Activated CD4-positive, alpha-beta memory T cell treated with anti-CD3 and anti-CD28 coated beads for 36 hours (primary cell): ENCODE measurements at regions not wholly inside any gene's neighbourhood (a gene's known extent, or its start where the extent isn't known, plus 50 kb on each side); places are given as distances from the start of the nearest gene placed in this dataset.
A peak's percentile ranks its signal among the peaks of the same experiment; 100 is the strongest.
"Not testable (repeated sequence)": the region's sequence is repeated elsewhere in the genome, so short reads cannot be mapped to it uniquely, and the experiment has no call there.

Source experiments
- CTCF ChIA-PET: fragments of 350-600 bp; sonication (Branson Sonifier 250); formaldehyde crosslinking; loops from one replicate; lab custom pipeline; 2021; ENCODE audit warnings: antibody characterized with exemption, inconsistent platforms; lab: Charles Lee
- POLR2A ChIA-PET: fragments of 350-600 bp; sonication (Branson Sonifier 250); formaldehyde crosslinking; loops from one replicate; lab custom pipeline; 2021; ENCODE audit warnings: antibody characterized with exemption; lab: Charles Lee
- DNase-seq: peaks from one replicate; pipeline ENCODE4 v3.0.0-alpha.2; 2020
- H3K27ac Mint-ChIP-seq: one replicate; pipeline ENCODE4 v1.8.0; 2021; ENCODE audit warnings: mixed read lengths
- H3K27me3 Mint-ChIP-seq: one replicate; pipeline ENCODE4 v1.8.0; 2021; ENCODE audit warnings: mixed read lengths
- H3K36me3 Mint-ChIP-seq: one replicate; pipeline ENCODE4 v1.8.0; 2021; ENCODE audit warnings: mixed read lengths
- H3K4me1 Mint-ChIP-seq: one replicate; pipeline ENCODE4 v1.8.0; 2021; ENCODE audit warnings: low read depth, mixed read lengths
- H3K4me3 Mint-ChIP-seq: one replicate; pipeline ENCODE4 v1.8.0; 2021; ENCODE audit warnings: mild to moderate bottlenecking, mixed read lengths
- H3K9me3 Mint-ChIP-seq: one replicate; pipeline ENCODE4 v1.8.0; 2021; ENCODE audit warnings: mixed read lengths
- intact Hi-C: fragments of 100-400 bp; cut with micrococcal nuclease; formaldehyde crosslinking; loops from one replicate; pipeline ENCODE4 v1.15.1; 2023

- intact Hi-C loops, result no loop called here
- H3K4me3 Mint-ChIP-seq, result no peak overlapping the region
- CTCF ChIA-PET, result no interaction called here
- H3K27me3 Mint-ChIP-seq, result no peaks in the 10 kb centered on the region
- H3K9me3 Mint-ChIP-seq, result peaks cover 27% of the 10 kb centered on the region
- H3K4me1 Mint-ChIP-seq, result no peaks in the 10 kb centered on the region
- no peak for DNase-seq
- H3K36me3 Mint-ChIP-seq, result peaks cover 8% of the 10 kb centered on the region
- POLR2A ChIA-PET, result no interaction called here
- H3K27ac Mint-ChIP-seq, result no peak overlapping the region
Observed at GRCh38 chr1:100597061-100597741, 59.3 kb downstream of the GPR88 start.

- H3K27ac Mint-ChIP-seq, result no peak overlapping the region
- DNase-seq, result no peak
- peaks cover 31% of the 10 kb centered on the region for H3K9me3 Mint-ChIP-seq
- no peaks in the 10 kb centered on the region for H3K4me1 Mint-ChIP-seq
- ChIA-PET CTCF (no interaction called here), POLR2A (no interaction called here)
- intact Hi-C loops, result no loop called here
- H3K27me3 Mint-ChIP-seq, result no peaks in the 10 kb centered on the region
- peaks cover 9% of the 10 kb centered on the region for H3K36me3 Mint-ChIP-seq
- H3K4me3 Mint-ChIP-seq, result no peak overlapping the region
Observed at GRCh38 chr1:100597784-100598183, 59.8 kb downstream of the GPR88 start.

- H3K27ac Mint-ChIP-seq, intact Hi-C loops, H3K4me1 Mint-ChIP-seq, CTCF ChIA-PET, H3K27me3 Mint-ChIP-seq, H3K4me3 Mint-ChIP-seq, POLR2A ChIA-PET, DNase-seq: not testable (repeated sequence)
- Mint-ChIP-seq H3K36me3 (peaks cover 11% of the 10 kb centered on the region), H3K9me3 (peaks cover 37% of the 10 kb centered on the region)
Observed at GRCh38 chr1:100600377-100600776, 62.4 kb downstream of the GPR88 start.

- H3K27me3 Mint-ChIP-seq, intact Hi-C loops, H3K4me1 Mint-ChIP-seq, CTCF ChIA-PET, H3K4me3 Mint-ChIP-seq, DNase-seq, POLR2A ChIA-PET, H3K27ac Mint-ChIP-seq: not testable (repeated sequence)
- H3K36me3 Mint-ChIP-seq, result peaks cover 11% of the 10 kb centered on the region
- peaks cover 35% of the 10 kb centered on the region for H3K9me3 Mint-ChIP-seq
Observed at GRCh38 chr1:100602028-100602427, 64.1 kb downstream of the GPR88 start.

GRCh38 chr1:100604372-100604771, 66.4 kb downstream of the GPR88 start:
- no peak for DNase-seq
- Mint-ChIP-seq H3K27ac (no peak overlapping the region), H3K9me3 (peaks cover 35% of the 10 kb centered on the region), H3K36me3 (peaks cover 11% of the 10 kb centered on the region), H3K27me3 (peaks cover 9% of the 10 kb centered on the region), H3K4me3 (no peak overlapping the region), H3K4me1 (no peaks in the 10 kb centered on the region)
- POLR2A ChIA-PET, result no interaction called here
- CTCF ChIA-PET, result no interaction called here
- intact Hi-C loops, result no loop called here

- intact Hi-C loops, result loop anchor here (1.0 kb wide), 1 partner anchor 262 kb away; no protein-coding TSS in a partner anchor
- no peaks in the 10 kb centered on the region for H3K4me1 Mint-ChIP-seq
- no peak overlapping the region for H3K4me3 Mint-ChIP-seq
- DNase-seq, result peak; percentile 11
- ChIA-PET CTCF (interaction anchor here (1.7 kb wide), 1 partner anchor 262 kb away, joined by 10 read pairs; no protein-coding TSS in a partner anchor), POLR2A (no interaction called here)
- H3K36me3 Mint-ChIP-seq, result peaks cover 6% of the 10 kb centered on the region
- H3K27me3 Mint-ChIP-seq, result peaks cover 12% of the 10 kb centered on the region
- no peak overlapping the region for H3K27ac Mint-ChIP-seq
- H3K9me3 Mint-ChIP-seq, result peaks cover 18% of the 10 kb centered on the region
Observed at GRCh38 chr1:100606438-100606837, 68.5 kb downstream of the GPR88 start.

GRCh38 chr1:100607628-100608240, 69.8 kb downstream of the GPR88 start:
- peaks cover 3% of the 10 kb centered on the region for H3K36me3 Mint-ChIP-seq
- H3K9me3 Mint-ChIP-seq, result peaks cover 7% of the 10 kb centered on the region
- H3K4me1 Mint-ChIP-seq, result no peaks in the 10 kb centered on the region
- H3K27ac Mint-ChIP-seq, result no peak overlapping the region
- no peak overlapping the region for H3K4me3 Mint-ChIP-seq
- POLR2A ChIA-PET, result interaction anchor here (0.6 kb wide), 1 partner anchor 694 kb away, joined by 8 read pairs; no protein-coding TSS in a partner anchor
- intact Hi-C loops, result no loop called here
- CTCF ChIA-PET, result interaction anchor here (1.7 kb wide), 1 partner anchor 261 kb away, joined by 10 read pairs; no protein-coding TSS in a partner anchor
- no peak for DNase-seq
- H3K27me3 Mint-ChIP-seq, result peaks cover 12% of the 10 kb centered on the region

GRCh38 chr1:100609849-100610248, 71.9 kb downstream of the GPR88 start:
- ChIA-PET CTCF (no interaction called here), POLR2A (no interaction called here)
- Mint-ChIP-seq H3K27me3 (peaks cover 12% of the 10 kb centered on the region), H3K27ac (no peak overlapping the region), H3K4me1 (peaks cover 14% of the 10 kb centered on the region), H3K4me3 (no peak overlapping the region), H3K9me3 (peaks cover 4% of the 10 kb centered on the region), H3K36me3 (no peaks in the 10 kb centered on the region)
- DNase-seq, result no peak
- intact Hi-C loops, result no loop called here

GRCh38 chr1:100611086-100611485, 73.1 kb downstream of the GPR88 start:
- ChIA-PET CTCF (no interaction called here), POLR2A (no interaction called here)
- intact Hi-C loops, result no loop called here
- Mint-ChIP-seq H3K27me3 (peaks cover 4% of the 10 kb centered on the region), H3K27ac (no peak overlapping the region), H3K9me3 (no peaks in the 10 kb centered on the region), H3K4me1 (peaks cover 16% of the 10 kb centered on the region), H3K36me3 (no peaks in the 10 kb centered on the region), H3K4me3 (no peak overlapping the region)
- DNase-seq, result no peak

GRCh38 chr1:100612540-100612939, 74.6 kb downstream of the GPR88 start:
- Mint-ChIP-seq H3K27me3 (peaks cover 3% of the 10 kb centered on the region), H3K36me3 (no peaks in the 10 kb centered on the region), H3K27ac (no peak overlapping the region), H3K9me3 (no peaks in the 10 kb centered on the region), H3K4me1 (peaks cover 16% of the 10 kb centered on the region), H3K4me3 (no peak overlapping the region)
- ChIA-PET CTCF (no interaction called here), POLR2A (no interaction called here)
- intact Hi-C loops, result no loop called here
- DNase-seq, result no peak

GRCh38 chr1:100613817-100614559, 76.0 kb downstream of the GPR88 start:
- ChIA-PET CTCF (interaction anchor here (1.6 kb wide), 1 partner anchor 255 kb away, joined by 4 read pairs; no protein-coding TSS in a partner anchor), POLR2A (no interaction called here)
- H3K36me3 Mint-ChIP-seq, result no peaks in the 10 kb centered on the region
- peaks cover 16% of the 10 kb centered on the region for H3K4me1 Mint-ChIP-seq
- no peak overlapping the region for H3K4me3 Mint-ChIP-seq
- DNase-seq, result no peak
- intact Hi-C loops, result no loop called here
- H3K9me3 Mint-ChIP-seq, result no peaks in the 10 kb centered on the region
- peaks cover 5% of the 10 kb centered on the region for H3K27me3 Mint-ChIP-seq
- H3K27ac Mint-ChIP-seq, result no peak overlapping the region

GRCh38 chr1:100614570-100614969, 76.6 kb downstream of the GPR88 start:
- Mint-ChIP-seq H3K4me1 (peaks cover 16% of the 10 kb centered on the region), H3K36me3 (no peaks in the 10 kb centered on the region), H3K27ac (no peak overlapping the region), H3K9me3 (no peaks in the 10 kb centered on the region), H3K27me3 (peaks cover 5% of the 10 kb centered on the region), H3K4me3 (peak overlapping the region; percentile 18)
- CTCF ChIA-PET, result interaction anchor here (0.9 to 1.6 kb wide), 2 partner anchors 8 to 254 kb away, joined by 3 to 4 read pairs; no protein-coding TSS in a partner anchor
- intact Hi-C loops, result no loop called here
- POLR2A ChIA-PET, result no interaction called here
- DNase-seq, result no peak
